Superior temporal gyrus (tissue), 1 donor: ENCODE measurements at regions not wholly inside any gene's neighbourhood (a gene's known extent, or its start where the extent isn't known, plus 50 kb on each side); places are given as distances from the start of the nearest gene placed in this dataset.

Experiments
- DNase-seq: peaks from one replicate; pipeline ENCODE4 v3.0.0-alpha.2; 2016; ENCODE audit errors: extremely low spot score

DNA sequence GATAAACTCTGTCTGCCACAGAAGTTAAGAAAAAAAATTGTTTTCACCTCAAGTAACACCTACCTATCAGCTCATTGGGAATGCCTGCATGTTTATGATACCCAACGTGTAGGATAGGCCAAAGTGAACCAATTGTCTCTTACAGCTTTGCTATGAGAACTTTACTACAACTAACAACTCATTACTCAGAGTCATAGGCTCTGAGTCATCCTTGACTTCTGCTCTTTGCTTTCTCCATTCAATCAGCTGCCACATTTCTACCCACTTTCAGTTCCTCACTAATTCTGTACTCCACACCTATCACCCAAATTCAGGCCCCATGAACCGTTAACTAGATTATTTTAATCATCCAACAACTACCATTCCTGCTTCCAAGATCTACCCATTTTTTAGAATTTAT is 843.9 kb downstream of the TUSC7 start:
- no peak for DNase-seq

DNA sequence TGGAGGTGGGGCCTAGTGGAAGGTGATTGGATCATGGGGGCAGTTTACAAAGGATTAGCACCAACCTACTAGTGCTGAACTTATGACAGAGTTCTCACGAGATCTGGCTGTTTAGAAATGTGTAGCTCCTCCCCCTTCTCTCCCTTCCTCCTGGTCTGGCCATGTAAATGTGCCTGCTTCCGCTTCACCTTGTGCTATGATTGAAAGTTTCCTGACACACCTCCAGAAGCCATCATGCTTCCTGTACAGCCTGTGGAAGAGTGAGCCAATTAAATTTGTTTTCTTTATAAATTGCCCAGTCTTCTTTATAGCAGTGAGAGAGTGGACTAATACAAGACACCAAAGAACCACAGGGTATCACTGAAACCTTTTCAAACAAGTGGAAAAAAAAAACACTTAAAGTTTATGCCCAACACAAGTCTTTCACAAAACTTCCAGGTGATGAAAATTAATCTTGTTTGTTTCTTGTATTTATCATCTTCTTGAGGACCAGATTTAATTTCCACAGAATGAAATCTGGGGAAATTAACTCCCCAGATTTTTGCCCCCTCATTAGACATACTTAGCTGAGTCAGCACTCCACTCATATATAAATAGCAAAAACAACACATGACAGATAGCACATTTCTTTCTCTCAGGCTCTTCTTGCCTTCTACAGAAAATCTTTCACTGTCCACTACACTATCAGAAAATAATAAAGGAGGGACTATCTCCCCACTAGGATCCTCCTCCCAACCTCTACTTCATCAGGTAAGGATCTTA is 847.2 kb downstream of the TUSC7 start:
- DNase-seq: no peak

DNA sequence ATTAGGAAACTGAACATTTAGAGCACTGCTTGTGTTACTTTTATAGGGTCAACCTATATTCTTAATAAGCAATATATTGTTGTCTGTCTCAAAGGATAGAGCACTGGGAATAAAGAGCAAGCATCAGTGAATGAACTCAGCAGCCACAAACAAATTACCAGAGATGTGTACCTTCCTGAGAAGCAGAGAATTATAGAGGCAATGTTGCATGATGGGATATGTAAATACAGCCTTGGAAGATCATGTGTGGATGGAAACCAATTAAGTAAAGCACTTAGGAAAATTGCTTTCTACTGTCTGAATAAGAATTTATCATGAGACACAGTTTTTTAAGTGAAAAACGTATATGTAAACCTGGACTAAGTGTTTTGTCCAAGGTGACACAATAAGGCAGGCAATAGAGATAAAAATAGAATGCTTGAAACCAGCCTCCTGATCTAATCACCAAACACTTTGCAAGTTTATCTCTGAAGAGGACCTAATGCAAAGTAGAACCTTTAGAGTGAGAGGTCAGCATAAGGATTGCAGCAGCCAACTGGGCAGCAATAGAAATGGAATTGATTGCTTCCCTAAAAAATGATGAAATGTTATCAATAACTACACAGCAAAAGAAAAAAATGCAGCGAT is 848.0 kb downstream of the TUSC7 start:
- DNase-seq: no peak

DNA sequence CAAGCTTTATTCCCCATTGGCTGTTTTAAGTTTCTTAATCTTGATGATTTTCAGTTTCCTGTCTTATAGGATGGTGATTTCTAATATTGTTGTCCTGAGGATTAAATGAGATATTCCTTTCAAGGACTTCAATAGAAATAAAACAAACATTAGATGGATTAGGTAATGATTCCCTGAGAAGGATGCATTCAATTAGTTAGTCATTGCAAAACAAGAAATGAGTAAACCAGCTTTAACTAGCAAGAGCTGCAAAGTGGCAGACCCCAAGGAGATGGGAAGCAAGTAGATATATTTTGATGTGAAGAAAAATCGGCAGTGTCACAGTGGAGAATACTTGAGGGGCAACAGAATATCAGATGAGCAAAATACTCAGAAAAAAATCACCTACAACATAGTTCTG is 849.1 kb downstream of the TUSC7 start:
- no peak for DNase-seq

DNA sequence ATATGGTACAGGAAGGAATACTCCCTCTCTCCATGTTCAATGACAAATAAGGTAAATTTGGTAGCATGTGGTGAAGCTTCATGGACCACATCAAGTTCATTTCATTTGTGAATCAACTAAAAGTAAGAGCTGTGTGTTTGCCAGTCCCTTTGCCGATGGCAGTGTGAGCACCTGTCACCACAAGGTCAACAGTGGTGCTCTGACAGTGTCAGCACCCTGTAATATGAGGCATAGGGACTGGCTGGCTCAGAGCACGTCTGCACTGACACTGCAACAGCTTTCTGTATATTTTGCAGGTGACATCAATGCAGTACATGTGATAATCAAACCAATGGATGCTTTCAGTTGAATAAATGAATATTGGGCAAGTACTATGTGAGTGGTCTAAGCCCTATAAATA is 852.4 kb downstream of the TUSC7 start:
- no peak for DNase-seq

DNA sequence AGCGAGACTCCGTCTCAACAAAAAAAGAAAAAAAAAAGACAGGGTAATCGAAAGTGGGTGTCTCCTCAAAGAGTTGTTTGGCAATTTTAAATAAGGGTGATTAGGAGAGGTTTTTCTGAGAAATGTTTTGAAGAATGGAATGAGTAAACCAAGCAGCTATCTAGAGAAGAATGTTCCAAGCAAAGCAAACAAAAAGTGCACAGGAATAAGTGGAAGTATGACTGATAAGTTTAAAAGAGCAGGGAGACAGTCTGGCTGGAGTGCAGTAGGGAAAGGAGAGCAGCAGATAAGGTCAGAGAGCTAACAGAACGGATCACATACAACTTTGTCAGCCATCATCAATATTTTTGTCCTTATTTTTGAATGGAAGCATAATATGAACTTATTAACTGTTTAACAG is 853.5 kb downstream of the TUSC7 start:
- DNase-seq: no peak

DNA sequence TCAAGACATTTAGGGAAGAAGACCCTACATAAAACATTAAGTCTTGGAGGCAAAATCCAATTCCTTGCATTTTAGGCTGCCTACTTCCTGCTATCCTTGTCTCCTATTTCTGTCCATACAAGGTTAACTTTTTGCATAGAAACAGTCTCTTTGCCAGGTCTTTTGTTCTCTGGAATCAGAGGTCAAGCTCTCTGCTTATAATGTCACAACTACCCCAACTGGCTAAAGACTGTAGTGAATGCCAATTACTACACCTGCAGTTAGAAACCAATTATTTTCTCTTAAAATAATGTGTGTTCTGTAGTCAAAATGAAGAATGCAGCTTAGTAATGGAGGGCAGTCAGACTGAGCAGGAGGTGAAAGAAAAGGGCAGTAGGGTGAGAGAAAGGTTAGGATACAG is 856.2 kb downstream of the TUSC7 start:
- no peak for DNase-seq

DNA sequence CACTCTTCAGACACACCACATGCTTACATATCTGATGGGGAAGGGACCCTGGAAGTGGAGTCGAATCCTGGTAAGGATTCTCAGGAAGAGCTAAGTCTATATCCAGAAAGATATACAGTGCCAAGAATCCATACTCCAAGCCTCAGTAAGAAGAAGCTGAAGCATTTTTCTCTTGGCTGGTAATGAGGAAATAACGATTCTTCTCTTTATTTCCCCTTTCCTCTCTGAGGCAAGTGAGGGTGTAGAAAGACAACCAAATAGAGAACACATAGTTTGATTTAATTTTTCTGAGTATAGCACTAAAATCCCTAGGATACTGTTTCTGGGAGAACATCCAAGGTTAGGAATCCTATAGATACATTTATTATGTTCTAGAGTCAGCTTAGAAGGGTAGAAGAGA is 857.3 kb downstream of the TUSC7 start:
- no peak for DNase-seq

DNA sequence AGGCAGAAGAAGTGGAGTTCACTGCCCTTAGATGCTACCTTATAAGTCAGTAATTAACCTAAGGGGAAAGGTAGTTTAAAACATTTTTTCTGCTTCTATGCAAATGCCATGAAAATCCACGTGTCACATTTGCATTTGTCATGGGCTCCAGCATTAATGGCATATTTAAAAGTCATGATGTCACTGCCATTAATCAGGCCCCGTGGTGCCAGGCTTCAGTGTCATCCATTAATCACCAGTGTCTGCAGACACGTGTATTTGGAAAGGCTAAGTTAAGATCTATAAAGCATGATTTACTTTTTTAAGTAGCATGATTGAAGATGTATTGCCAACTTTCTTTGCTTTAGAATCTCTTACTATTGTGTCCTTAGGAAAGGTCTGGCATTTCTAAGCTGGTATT is 857.8 kb downstream of the TUSC7 start:
- no peak for DNase-seq

DNA sequence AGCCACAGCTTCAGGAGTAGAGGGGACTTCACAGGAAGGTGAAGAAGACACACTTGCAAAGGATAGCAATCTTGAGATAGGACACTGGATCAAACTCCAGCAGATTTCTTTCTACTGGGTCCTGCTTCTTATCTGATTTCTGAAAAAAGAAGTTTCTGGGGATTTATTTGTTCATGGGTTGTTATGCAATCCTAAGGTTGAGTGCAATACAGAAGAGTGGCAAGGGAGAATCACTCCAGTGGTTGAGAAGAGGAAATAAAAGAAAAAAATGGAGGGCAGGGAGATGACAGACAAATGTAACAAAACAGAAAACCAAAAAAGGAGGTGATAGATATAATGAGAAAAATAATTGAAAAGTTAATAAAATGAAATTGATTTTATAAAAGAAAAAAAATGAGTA is 858.3 kb downstream of the TUSC7 start:
- no peak for DNase-seq

DNA sequence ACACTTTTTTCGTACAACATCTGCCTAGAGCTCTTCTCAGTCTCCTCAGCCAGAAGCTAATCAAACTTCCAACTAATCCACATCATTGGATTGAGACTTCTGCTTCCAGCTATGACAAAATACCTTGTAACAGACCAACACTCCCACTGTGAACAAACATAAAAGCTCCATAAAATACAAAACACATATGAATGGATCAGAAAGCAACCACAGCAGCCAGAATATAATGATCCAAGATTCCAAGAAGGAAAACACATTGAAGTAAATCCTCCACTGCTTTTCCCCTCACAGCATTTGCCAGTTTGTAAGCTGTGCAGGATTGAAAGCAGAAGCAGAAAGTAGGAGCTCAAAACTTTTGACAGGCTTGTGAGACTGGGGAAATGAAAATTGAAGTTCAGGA is 863.2 kb downstream of the TUSC7 start:
- DNase-seq: no peak

DNA sequence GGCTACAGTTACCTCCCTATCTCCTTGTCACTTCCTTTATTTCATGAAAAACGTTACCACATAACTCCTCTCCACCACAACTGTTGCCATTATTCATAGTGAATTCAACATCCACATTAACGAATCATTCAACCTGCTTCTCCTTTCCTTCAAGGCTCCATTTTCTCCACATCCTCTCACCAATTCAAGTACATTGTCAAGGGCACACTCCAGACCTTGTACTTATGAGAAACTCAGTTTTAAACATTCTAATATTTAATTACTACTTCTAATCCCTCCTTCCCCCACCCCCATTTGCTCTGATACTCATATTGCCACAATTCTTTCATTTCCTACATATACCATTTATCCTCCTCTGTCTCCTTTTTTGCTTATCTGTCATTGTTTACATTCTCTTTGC is 871.2 kb downstream of the TUSC7 start:
- DNase-seq: no peak

DNA sequence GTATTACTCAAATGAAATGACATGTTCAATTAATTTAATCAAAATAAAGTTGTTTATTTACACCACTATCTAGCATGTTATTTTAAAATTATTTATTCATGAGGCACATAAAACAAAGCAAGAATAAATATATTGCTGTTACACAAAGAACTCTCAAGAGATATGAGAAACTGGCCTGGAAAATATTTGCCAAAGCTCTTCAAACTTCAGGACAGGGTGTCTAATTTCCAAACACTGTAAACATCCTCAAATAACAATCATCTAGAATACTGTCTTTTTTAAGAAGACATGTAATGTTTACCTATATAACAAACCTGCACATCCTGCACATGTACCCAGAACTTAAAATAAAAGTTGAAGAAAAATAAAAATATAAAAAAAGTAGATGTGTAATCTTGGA is 876.6 kb downstream of the TUSC7 start:
- DNase-seq: no peak

DNA sequence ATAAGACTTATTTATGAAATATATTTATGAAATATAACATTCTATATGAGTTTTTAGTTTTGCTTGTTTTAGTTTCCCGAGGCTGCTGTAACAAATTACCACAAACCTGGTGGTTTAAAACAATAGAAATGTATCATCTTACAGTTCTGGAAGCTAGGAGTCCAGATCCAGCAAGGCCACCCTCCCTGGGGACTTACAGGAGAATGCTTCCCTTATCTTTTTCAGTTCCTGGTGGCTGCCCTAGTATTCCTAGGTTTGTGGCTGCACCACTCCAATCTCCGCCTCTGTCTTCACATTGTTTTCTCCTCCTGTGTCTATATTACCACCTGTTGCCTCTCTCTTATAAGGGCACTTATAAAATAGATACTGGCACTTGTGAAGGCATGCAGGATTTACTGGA is 877.8 kb downstream of the TUSC7 start:
- DNase-seq: no peak

DNA sequence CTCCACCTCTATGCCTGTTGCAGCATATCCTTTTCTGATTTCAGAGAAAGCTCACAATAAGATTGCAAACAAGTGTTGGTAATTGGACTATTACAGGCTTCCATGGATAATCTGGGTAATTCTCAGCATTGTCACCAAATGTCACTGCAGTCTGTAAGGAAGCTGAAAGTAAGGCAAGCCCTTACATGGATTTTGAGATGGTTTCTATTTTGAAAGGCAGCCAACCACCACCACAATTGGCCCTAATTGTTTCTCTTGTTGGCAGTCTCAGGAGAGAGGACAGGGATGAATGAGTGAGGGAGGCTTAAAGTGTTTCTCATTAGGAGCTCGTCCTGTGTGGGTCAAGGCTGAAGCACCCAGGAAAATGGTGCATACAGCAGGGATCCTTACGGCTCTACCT is 879.9 kb downstream of the TUSC7 start:
- DNase-seq: peak; percentile 54

DNA sequence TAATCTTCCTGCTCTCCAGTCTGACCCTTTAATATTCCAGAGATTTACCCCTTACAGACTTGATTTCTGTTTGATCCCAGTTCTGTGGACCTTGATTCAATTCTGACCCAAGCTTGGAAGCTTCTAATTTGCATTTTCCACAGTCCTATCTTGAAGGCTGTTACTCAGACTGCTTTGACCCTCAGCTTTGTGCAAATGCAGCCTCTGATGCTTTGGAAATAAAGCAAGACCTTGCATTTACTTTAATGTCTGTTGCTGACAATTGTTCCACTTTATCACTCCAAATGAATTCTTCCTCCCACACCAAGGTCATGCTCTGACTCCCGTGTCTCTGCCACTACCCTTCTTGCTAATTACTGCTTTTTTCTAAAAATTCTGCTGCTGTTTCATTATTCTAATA is 886.0 kb downstream of the TUSC7 start:
- no peak for DNase-seq

DNA sequence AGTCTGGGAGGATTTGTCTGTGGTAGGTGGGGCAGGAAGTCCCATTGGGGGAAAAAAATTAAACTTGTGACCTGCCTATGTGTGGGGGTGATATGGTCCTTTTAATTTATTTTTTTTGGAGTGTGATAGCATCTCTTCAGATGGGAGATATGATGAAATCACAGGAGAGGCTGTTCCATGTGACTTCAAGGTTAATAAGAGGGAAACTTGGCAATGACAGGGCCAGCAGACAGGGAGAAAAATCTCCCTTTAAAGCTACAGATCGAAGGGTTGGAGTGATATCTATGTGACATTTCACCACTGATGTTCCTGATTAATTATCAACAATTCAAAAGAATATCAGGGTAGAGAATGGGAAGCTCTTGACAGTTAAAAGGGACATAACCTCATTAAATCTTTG is 886.9 kb downstream of the TUSC7 start:
- no peak for DNase-seq

DNA sequence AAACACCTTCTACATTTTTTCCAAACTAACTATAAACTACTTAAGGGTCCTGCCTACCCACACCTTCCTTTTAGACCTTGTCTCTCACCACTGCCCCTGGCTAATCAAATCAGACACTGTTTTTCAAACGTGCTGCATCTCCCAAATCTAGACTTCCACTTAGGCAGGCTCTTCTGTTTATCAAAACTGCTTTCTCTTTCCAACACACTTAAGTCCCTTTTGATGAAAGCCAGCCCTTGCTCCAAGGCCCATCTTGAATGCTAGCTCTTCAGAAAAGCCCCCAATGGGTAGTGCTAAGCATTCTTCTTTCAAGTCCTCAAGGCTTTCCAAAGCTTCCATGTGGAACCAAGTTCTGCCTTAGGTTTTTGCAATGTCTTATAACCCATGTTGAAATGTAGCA is 888.3 kb downstream of the TUSC7 start:
- no peak for DNase-seq

DNA sequence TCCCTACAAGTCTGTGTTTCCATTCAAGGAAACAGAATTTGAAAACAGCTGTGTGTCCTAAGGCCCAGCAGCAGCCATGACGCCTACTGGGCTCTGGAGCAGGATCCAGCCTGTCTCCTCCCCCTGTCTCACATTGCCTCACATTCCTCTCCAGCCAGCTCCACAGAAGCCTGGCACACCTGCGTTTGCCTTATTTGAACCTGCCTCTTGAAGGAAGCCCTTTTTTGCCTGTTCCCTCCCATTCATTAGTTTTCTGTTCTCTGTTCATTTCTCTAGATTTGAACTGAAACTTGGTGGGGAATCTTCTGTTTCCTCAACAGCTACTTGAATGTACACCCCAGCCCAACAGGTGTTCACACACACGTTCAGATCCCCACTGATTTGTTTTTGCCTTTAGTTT is 890.5 kb downstream of the TUSC7 start:
- DNase-seq: no peak

DNA sequence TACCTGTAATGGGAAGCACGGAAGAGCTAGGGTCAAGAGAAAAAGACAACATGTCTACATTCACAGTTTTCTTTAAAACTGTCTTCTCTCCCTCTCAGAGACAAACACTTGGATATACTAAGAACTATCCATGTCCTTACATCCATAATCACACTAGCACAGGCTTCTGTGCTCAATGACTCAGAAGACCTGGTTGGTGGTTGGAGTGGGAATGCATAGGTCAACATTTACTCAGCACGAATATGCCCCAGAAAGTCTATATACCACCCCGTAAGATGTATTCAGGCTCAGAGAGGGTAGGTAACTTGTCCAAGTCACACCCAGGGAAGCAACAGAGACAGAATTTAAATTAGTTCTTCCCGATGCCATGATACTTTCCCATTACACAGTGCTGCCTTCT is 891.1 kb downstream of the TUSC7 start:
- no peak for DNase-seq

DNA sequence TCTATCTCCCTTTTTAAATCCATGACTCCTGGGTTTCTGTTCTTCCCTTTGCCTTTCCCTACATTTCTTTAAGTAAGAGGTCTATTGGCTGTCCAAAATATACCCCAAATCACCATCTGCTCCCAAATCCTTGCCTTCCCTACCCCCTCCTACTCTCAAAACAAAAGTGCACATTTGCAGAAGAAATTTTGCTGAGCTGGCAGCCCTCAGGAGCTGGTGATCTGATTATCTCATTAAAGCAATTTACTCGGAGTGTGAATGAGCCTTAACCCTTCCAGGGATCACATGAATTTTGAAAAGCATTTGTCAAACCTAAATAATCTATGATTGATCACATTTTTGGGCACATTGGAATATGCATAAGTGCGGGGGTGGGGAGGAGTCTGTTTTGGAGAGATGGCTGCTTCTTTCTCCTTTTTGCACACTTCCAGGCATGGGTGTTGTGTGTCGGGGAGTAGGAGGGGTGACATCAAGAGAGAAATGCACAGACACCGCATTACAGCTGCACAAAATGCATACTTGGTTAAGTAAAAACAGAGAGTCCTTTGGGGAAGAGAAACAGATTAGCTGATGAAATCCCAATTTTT is 892.6 kb downstream of the TUSC7 start:
- no peak for DNase-seq

DNA sequence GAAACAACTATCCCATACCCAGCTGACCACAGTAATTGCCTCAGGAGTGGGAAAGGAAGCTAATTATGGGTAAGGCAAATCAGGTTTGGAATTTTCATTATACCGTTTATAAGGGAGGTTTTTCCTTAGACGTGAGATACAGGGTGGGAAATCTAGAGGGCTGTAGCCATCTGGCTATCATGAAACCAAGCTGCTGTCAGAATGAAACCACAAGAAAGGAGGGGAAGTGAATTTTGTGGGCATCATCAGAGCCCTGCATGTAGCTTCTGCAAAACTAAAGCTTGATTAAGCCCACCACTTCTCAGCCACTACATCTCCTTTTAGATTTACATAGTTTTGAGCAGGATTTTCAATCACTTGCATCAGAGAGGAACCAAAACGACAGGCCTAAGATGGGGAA is 893.5 kb downstream of the TUSC7 start:
- DNase-seq: no peak

DNA sequence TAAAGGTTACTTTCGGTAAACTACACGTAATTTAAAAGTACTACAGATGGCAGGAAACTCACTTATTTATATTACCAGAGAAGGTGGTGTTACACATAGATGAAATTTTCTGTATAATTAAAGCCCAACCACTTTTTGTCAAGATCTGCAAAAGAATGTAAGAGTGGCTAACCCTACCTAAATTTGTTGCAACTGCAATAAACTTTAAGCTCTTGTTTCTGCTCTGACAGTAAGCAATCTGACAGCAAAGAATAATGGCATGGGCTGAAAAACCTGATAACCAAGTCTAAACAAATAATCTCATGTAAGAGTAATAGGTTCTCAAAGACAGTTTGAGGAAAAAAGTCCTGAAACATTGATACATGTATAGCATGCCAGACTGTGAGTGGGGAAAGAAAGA is 897.3 kb downstream of the TUSC7 start:
- DNase-seq: no peak

DNA sequence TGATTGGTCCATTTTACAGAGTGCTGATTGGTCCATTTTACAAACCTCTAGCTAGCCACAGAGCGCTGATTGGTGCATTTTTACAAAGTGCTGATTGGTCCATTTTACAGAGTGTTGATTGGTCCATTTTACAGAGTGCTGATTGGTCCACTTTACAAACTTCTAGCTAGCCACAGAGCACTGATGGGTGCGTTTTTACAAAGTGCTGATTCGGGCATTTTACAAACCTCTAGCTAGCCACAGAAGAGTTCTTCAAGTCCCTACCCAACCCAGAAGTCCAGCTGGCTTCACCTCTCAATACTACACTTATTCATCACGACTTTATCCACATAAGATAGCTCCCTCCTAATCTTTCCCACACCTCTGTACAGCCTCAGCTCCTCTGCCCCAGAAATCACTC is 899.8 kb downstream of the TUSC7 start:
- no peak for DNase-seq
